HEK293 (cell line): ENCODE measurements at regions not wholly inside any gene's neighbourhood (a gene's known extent, or its start where the extent isn't known, plus 50 kb on each side); places are given as distances from the start of the nearest gene placed in this dataset.

Experiments
- CTCF ChIA-PET: fragments of 350-600 bp; formaldehyde crosslinking; extraction: SDS; loops from one replicate; lab custom pipeline; 2021; ENCODE audit warnings: antibody characterized with exemption; lab: Yijun Ruan, JAX
- POLR2A ChIA-PET: fragments of 300-600 bp; formaldehyde crosslinking; extraction: SDS; loops from one replicate; lab custom pipeline; 2020; ENCODE audit warnings: antibody characterized with exemption, inconsistent platforms; lab: Yijun Ruan, JAX
- H3K27ac ChIP-seq: fragments of 200-500 bp; sonication (Bioruptor generic); 2 replicates; pipeline ENCODE4 v1.5.1; 2014; ENCODE audit warnings: low read depth, low read length, control low read depth, inconsistent platforms; ENCODE audit errors: extremely low read depth
- H3K36me3 ChIP-seq, 2 experiments: fragments of 200-500 bp in 1 of 2; sonication (Bioruptor generic) in 1 of 2; 1 replicate in 1 of 2; 2 replicates in 1 of 2; pipeline ENCODE4 v1.5.1; 2014 to 2017; ENCODE audit warnings: inconsistent platforms in 2 of 2, low read length in 2 of 2; ENCODE audit not compliant: control insufficient read depth in 2 of 2, insufficient read depth in 1 of 2
- H3K4me1 ChIP-seq: fragments of 200-500 bp; sonication (Bioruptor generic); 2 replicates; pipeline ENCODE4 v1.5.1; 2014; ENCODE audit warnings: mild to moderate bottlenecking, low read length, inconsistent platforms; ENCODE audit not compliant: control insufficient read depth, insufficient read depth
- H3K4me3 ChIP-seq: 2 replicates; pipeline ENCODE4 v1.5.1; 2011; ENCODE audit warnings: low read depth, mild to moderate bottlenecking, control low read depth, low read length, moderate library complexity
- H3K9me3 ChIP-seq: fragments of 200-500 bp; sonication (Bioruptor generic); 2 replicates; pipeline ENCODE4 v1.5.1; 2014; ENCODE audit warnings: low read depth, low read length, inconsistent platforms; ENCODE audit not compliant: control insufficient read depth, insufficient read depth
- GLIS1 ChIP-seq: fragments of 450-650 bp; formaldehyde crosslinking; IDR thresholded peaks from 2 replicates; pipeline ENCODE4 v1.5.1; 2016; ENCODE audit warnings: missing biosample characterization, missing genetic modification characterization
- KLF10 ChIP-seq: fragments of 450-650 bp; IDR thresholded peaks from 2 replicates; pipeline ENCODE4 v1.5.1; 2018; ENCODE audit warnings: missing biosample characterization, mild to moderate bottlenecking, missing genetic modification characterization
- SP2 ChIP-seq: fragments of 450-650 bp; formaldehyde crosslinking; IDR thresholded peaks from 2 replicates; pipeline ENCODE4 v1.5.1; 2016; ENCODE audit warnings: missing biosample characterization, missing genetic modification characterization
- TCF7L2 ChIP-seq: IDR thresholded peaks from 2 replicates; pipeline ENCODE4 v1.6.1; 2011; ENCODE audit warnings: low read depth, mild to moderate bottlenecking, inconsistent platforms, low read length, moderate library complexity, borderline replicate concordance
- ZBTB48 ChIP-seq: fragments of 450-650 bp; formaldehyde crosslinking; IDR thresholded peaks from 2 replicates; pipeline ENCODE4 v1.5.1; 2016; ENCODE audit warnings: missing biosample characterization, missing genetic modification characterization
- ZIC2 ChIP-seq: fragments of 450-650 bp; formaldehyde crosslinking; IDR thresholded peaks from 2 replicates; pipeline ENCODE4 v1.5.1; 2016; ENCODE audit warnings: missing biosample characterization, missing genetic modification characterization
- ZNF133 ChIP-seq: fragments of 450-650 bp; formaldehyde crosslinking; IDR thresholded peaks from 2 replicates; pipeline ENCODE4 v1.5.1; 2016; ENCODE audit warnings: missing biosample characterization, missing genetic modification characterization
- ZNF366 ChIP-seq: fragments of 450-650 bp; formaldehyde crosslinking; conservative IDR thresholded peaks from 2 replicates; pipeline ENCODE4 v1.5.1; 2016; ENCODE audit warnings: missing biosample characterization, missing genetic modification characterization
- ZNF426 ChIP-seq: fragments of 450-650 bp; formaldehyde crosslinking; IDR thresholded peaks from 2 replicates; pipeline ENCODE4 v1.5.1; 2017; ENCODE audit warnings: missing biosample characterization, missing genetic modification characterization, mild to moderate bottlenecking, inconsistent platforms, moderate library complexity
- ZNF521 ChIP-seq: fragments of 450-650 bp; formaldehyde crosslinking; IDR thresholded peaks from 2 replicates; pipeline ENCODE4 v1.5.1; 2017; ENCODE audit warnings: missing biosample characterization, mild to moderate bottlenecking, missing genetic modification characterization
- ZNF555 ChIP-seq: fragments of 450-650 bp; formaldehyde crosslinking; conservative IDR thresholded peaks from 2 replicates; pipeline ENCODE4 v1.5.1; 2017; ENCODE audit warnings: missing biosample characterization, mild to moderate bottlenecking, missing genetic modification characterization, inconsistent platforms
- ZNF629 ChIP-seq: fragments of 450-650 bp; formaldehyde crosslinking; IDR thresholded peaks from 2 replicates; pipeline ENCODE4 v1.5.1; 2017; ENCODE audit warnings: missing biosample characterization, missing genetic modification characterization
- ZNF791 ChIP-seq: fragments of 450-650 bp; formaldehyde crosslinking; IDR thresholded peaks from 2 replicates; pipeline ENCODE4 v1.5.1; 2016; ENCODE audit warnings: missing biosample characterization, missing genetic modification characterization
- ZSCAN16 ChIP-seq: fragments of 450-650 bp; formaldehyde crosslinking; IDR thresholded peaks from 2 replicates; pipeline ENCODE4 v1.5.1; 2016; ENCODE audit warnings: missing biosample characterization, missing genetic modification characterization
- ZXDB ChIP-seq: fragments of 450-650 bp; formaldehyde crosslinking; IDR thresholded peaks from 2 replicates; pipeline ENCODE4 v1.5.1; 2016; ENCODE audit warnings: missing biosample characterization, missing genetic modification characterization
- TF ChIP-seq, protein P1 (sequence below): fragments of 450-650 bp; formaldehyde crosslinking; IDR thresholded peaks from 2 replicates; pipeline ENCODE4 v1.5.1; 2016; ENCODE audit warnings: missing biosample characterization, missing genetic modification characterization
- TF ChIP-seq, protein P2 (sequence below): fragments of 450-650 bp; formaldehyde crosslinking; IDR thresholded peaks from 2 replicates; pipeline ENCODE4 v1.5.1; 2016; ENCODE audit warnings: missing biosample characterization, missing genetic modification characterization
- TF ChIP-seq, protein P3 (sequence below): fragments of 450-650 bp; formaldehyde crosslinking; IDR thresholded peaks from 2 replicates; pipeline ENCODE4 v1.5.1; 2016; ENCODE audit warnings: missing biosample characterization, missing genetic modification characterization, low read depth
- TF ChIP-seq, protein P4 (sequence below): fragments of 450-650 bp; formaldehyde crosslinking; IDR thresholded peaks from 2 replicates; pipeline ENCODE4 v1.5.1; 2016; ENCODE audit warnings: missing biosample characterization, missing genetic modification characterization
- TF ChIP-seq, protein P5 (sequence below): sonication (generic); formaldehyde crosslinking; IDR thresholded peaks from 2 replicates; pipeline ENCODE4 v1.8.1; 2022; ENCODE audit warnings: mild to moderate bottlenecking, moderate library complexity, missing genetic modification reagents

DNA sequence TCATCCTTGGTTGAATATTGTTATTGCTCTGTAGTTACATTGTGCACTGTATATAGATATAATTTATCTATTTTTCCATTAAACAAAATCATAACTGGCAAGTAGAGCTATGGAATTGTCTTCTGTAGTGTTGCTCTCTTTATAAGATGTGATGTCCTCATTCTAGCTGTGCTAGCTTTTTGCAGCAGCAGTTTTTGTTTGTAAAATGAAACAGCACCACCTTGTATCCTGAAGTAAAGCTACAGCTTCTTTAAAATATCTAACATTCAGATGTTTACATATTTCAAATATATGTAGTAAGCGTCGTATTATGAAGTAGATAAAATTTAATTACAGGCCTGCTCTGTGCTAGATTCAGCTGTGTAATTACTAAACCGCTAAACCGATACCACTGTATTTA is 328.8 kb upstream of the MANEA start:
- CTCF ChIA-PET: interaction anchor here (0.5 to 1.2 kb wide), 4 partner anchors 10 to 855 kb away, joined by 3 to 7 read pairs (median 4); no protein-coding TSS in a partner anchor
- no peak overlapping the region for H3K4me3 ChIP-seq
- H3K4me1 ChIP-seq: no peaks in the 10 kb centered on the region
- no peaks in the 10 kb centered on the region for H3K9me3 ChIP-seq
- no peak overlapping the region for H3K27ac ChIP-seq
- TF ChIP-seq TCF7L2 (no peak), ZNF366 (tag by site-specific recombination) (no peak), ZXDB (no peak), ZNF629 (tag by site-specific recombination) (no peak), KLF10 (no peak)
- TF ChIP-seq, protein P1, sequence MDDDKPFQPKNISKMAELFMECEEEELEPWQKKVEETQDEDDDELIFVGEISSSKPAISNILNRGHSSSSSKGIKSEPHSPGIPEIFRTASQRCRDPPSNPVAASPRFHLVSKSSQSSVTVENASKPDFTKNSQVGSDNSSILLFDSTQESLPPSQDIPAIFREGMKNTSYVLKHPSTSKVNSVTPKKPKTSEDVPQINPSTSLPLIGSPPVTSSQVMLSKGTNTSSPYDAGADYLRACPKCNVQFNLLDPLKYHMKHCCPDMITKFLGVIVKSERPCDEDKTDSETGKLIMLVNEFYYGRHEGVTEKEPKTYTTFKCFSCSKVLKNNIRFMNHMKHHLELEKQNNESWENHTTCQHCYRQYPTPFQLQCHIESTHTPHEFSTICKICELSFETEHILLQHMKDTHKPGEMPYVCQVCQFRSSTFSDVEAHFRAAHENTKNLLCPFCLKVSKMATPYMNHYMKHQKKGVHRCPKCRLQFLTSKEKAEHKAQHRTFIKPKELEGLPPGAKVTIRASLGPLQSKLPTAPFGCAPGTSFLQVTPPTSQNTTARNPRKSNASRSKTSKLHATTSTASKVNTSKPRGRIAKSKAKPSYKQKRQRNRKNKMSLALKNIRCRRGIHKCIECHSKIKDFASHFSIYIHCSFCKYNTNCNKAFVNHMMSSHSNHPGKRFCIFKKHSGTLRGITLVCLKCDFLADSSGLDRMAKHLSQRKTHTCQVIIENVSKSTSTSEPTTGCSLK (tag by site-specific recombination): no peak
- TF ChIP-seq, protein P2, sequence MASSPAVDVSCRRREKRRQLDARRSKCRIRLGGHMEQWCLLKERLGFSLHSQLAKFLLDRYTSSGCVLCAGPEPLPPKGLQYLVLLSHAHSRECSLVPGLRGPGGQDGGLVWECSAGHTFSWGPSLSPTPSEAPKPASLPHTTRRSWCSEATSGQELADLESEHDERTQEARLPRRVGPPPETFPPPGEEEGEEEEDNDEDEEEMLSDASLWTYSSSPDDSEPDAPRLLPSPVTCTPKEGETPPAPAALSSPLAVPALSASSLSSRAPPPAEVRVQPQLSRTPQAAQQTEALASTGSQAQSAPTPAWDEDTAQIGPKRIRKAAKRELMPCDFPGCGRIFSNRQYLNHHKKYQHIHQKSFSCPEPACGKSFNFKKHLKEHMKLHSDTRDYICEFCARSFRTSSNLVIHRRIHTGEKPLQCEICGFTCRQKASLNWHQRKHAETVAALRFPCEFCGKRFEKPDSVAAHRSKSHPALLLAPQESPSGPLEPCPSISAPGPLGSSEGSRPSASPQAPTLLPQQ (tag by site-specific recombination): no peak
- TF ChIP-seq, protein P3, sequence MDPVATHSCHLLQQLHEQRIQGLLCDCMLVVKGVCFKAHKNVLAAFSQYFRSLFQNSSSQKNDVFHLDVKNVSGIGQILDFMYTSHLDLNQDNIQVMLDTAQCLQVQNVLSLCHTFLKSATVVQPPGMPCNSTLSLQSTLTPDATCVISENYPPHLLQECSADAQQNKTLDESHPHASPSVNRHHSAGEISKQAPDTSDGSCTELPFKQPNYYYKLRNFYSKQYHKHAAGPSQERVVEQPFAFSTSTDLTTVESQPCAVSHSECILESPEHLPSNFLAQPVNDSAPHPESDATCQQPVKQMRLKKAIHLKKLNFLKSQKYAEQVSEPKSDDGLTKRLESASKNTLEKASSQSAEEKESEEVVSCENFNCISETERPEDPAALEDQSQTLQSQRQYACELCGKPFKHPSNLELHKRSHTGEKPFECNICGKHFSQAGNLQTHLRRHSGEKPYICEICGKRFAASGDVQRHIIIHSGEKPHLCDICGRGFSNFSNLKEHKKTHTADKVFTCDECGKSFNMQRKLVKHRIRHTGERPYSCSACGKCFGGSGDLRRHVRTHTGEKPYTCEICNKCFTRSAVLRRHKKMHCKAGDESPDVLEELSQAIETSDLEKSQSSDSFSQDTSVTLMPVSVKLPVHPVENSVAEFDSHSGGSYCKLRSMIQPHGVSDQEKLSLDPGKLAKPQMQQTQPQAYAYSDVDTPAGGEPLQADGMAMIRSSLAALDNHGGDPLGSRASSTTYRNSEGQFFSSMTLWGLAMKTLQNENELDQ: no peak
- POLR2A ChIA-PET: no interaction called here
- no peaks in the 10 kb centered on the region for H3K36me3 ChIP-seq

DNA sequence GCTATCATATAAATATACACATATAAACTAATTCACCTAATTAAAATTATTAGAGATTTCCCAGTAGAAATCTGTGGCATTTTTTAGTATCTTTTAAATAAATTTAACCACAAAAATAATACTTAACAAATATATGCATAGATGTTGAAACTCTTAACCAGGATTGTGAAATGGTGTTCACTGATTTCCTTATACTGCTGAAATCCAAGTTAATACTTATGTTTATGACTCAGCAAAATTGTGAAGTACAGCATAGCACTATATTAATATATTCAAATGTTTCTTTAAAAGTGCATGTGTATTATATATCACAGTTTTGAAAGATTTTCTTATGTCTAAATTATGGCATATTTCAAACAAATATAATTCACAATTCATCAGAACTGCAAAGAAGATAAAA is 328.2 kb upstream of the MANEA start:
- no peaks in the 10 kb centered on the region for H3K36me3 ChIP-seq
- ChIA-PET CTCF (interaction anchor here (1.2 kb wide), 1 partner anchor 47 kb away, joined by 7 read pairs; no protein-coding TSS in a partner anchor), POLR2A (no interaction called here)
- no peaks in the 10 kb centered on the region for H3K9me3 ChIP-seq
- no peaks in the 10 kb centered on the region for H3K4me1 ChIP-seq
- H3K4me3 ChIP-seq: no peak overlapping the region
- TF ChIP-seq GLIS1 (tag by site-specific recombination) (no peak), ZNF521 (tag by site-specific recombination) (no peak), ZBTB48 (tag by site-specific recombination) (no peak)
- H3K27ac ChIP-seq: no peak overlapping the region

DNA sequence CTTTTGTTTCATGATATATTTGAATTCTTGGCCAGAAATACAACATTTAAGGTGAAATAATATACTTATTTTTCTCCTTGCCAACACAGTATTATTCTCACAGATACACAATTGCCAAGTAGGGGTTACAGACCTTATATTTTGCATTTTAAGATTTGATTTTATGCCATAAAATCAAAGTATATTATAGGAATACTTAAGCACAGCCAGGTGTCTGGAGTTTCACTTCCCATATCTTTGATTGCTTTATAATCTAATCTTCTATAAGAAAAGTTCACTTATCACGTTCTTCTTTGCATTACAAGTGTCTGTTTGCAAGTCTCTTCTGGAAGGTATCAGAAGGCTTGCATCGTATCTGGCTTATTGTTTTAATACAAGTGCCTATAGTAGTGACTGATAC is 327.7 kb upstream of the MANEA start:
- Histone ChIP-seq H3K4me1 (no peaks in the 10 kb centered on the region), H3K9me3 (no peaks in the 10 kb centered on the region), H3K36me3 (no peaks in the 10 kb centered on the region), H3K27ac (no peak overlapping the region), H3K4me3 (no peak overlapping the region)
- TF ChIP-seq, protein P4, sequence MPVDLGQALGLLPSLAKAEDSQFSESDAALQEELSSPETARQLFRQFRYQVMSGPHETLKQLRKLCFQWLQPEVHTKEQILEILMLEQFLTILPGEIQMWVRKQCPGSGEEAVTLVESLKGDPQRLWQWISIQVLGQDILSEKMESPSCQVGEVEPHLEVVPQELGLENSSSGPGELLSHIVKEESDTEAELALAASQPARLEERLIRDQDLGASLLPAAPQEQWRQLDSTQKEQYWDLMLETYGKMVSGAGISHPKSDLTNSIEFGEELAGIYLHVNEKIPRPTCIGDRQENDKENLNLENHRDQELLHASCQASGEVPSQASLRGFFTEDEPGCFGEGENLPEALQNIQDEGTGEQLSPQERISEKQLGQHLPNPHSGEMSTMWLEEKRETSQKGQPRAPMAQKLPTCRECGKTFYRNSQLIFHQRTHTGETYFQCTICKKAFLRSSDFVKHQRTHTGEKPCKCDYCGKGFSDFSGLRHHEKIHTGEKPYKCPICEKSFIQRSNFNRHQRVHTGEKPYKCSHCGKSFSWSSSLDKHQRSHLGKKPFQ (tag by site-specific recombination): no peak
- TF ChIP-seq ZNF133 (tag by site-specific recombination) (no peak), ZNF555 (tag by site-specific recombination) (no peak), ZSCAN16 (tag by site-specific recombination) (no peak), TCF7L2 (no peak), ZIC2 (tag by site-specific recombination) (no peak), SP2 (tag by site-specific recombination) (no peak), ZNF791 (tag by site-specific recombination) (no peak), ZNF426 (tag by site-specific recombination) (no peak)
- TF ChIP-seq, protein P5, sequence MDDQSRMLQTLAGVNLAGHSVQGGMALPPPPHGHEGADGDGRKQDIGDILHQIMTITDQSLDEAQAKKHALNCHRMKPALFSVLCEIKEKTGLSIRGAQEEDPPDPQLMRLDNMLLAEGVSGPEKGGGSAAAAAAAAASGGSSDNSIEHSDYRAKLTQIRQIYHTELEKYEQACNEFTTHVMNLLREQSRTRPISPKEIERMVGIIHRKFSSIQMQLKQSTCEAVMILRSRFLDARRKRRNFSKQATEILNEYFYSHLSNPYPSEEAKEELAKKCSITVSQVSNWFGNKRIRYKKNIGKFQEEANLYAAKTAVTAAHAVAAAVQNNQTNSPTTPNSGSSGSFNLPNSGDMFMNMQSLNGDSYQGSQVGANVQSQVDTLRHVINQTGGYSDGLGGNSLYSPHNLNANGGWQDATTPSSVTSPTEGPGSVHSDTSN (CRISPR knock-in tag): no peak
- ChIA-PET CTCF (no interaction called here), POLR2A (no interaction called here)
